OCI-M2 (cell line): ENCODE measurements at regions not wholly inside any gene's neighbourhood (a gene's known extent, or its start where the extent isn't known, plus 50 kb on each side); places are given as distances from the start of the nearest gene placed in this dataset.

Experiments
- DNase-seq: peaks from one replicate; lab custom pipeline; 2025; ENCODE audit not compliant: unreplicated experiment; lab: John Stamatoyannopoulos, UW

DNA sequence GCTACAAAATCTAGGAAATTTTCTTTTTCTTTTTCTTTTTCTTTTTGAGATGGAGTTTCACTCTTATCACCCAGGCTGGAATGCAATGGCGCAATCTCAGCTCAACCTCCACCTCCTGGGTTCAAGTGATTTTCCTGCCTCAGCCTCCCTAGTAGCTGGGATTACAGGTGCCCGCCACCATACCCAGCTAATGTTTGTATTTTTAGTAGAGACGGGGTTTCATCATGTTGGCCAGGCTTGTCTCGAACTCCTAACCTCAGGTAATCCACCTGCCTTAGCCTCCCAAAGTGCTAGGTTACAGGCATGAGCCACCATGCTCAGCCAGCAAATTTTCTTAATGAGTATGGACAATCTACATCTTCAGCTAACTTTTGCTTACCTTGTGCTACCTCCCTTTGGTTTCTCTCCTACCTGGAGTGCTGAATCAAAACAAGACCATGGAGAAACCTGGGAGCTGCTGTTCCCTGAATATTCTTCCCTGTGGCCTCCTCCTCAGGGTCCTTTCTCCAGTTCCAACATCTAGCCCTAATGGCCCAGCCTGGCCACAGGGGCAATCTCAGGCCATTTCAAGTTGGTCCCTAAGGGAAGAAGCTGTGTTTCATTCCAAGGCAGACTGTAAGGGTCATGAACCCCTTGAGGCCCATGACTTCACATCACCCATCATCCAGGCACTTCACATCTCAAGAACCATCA, 74.6 kb upstream of the EGLN3 start:
- no peak for DNase-seq

DNA sequence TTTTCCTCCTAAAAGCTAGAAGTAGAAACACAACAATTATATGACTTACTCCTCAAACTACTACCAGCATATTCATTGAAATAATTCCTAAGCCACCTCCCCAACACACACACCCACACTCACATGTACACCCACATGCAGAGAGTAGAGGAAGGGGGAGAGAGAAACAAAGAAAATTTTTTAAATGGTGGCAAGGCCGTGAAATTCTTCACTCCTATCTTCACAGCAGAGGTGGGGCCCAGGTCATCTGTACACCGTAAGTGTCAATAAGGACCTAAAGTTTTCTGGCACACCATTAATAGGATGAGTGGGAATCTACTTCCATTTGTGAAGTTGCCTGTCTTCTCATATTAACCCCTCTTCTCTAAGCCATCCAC, 73.9 kb upstream of the EGLN3 start:
- no peak for DNase-seq

DNA sequence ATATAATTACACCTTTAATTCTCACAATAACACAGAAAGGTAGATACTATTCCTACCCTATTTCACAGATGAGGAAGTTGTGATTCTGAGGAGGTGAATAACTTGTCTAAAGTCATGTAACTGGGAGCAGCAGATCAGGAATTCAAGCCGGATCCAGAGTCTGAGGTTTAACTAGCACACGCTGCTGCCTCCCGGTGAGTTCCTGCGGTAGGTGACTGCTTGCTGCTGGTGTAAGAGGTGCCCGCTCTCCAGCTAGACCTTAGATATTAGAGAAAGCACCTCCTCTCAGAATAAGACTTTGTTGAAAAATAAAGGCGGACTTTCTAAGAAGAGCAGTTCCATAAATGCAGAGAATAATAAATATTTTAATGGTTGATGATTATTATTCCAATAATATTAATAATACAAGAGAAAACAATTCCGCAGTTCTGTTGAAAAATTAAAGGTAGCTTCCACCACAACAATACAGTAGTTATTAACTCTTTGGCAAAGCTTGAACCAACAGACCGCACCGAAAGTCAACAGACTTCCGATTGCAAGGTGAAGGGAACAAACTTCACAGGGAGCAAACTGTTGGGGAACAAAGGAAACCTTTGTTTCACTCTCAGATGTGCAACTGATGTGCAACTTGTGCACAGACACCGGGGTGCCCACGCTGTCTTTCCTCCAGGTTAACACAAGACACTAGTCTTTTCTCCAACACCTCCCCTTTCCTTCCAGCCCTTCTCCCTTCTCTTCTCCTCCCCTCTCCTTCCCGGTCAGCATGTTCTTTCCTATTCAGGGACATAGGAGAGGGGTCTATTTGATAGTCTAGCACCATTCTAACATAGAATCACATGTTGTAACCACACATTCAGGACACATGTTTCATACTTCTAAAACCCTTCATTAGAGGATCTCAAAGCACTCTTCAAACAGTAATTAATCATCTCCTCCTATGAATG, 73.2 kb upstream of the EGLN3 start:
- DNase-seq, result no peak

DNA sequence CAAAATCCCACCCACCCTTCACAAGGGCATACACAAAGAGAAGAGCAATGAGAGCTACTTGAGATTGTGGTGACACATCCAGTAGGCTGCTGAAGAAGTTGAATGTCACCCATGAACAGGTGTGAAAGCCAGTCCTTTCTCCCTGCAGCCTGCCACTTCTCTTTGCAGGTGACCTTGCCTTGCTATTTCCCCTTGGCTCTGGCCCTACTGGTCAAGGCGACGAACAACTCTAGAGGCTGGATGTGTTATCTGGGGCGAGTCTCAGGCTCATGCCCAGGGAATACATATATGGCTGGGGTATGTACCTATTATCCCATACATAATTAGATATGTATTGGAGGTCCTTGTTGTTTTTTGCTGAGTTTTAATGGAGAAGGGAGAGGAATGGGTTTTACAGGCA, 70.2 kb upstream of the EGLN3 start:
- DNase-seq, result no peak

DNA sequence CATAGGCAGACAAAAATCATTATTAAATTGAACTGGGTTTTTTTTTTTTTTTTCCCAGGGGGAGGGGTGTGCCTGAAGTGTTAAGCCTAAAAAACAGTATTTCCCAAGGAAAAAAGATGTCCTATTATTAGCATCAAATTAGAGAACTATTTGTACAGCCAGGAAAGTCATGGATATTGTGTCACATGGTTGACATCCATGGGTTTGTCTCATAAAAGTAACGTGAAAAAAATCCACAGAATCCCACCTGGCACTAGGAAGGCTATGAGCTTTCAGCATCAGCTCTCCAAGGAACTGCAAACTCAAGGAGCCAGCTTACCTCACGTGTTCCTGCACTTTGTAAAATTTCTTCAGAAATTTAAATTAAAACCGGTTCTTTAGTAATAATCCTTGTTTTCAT, 69.1 kb upstream of the EGLN3 start:
- no peak for DNase-seq

DNA sequence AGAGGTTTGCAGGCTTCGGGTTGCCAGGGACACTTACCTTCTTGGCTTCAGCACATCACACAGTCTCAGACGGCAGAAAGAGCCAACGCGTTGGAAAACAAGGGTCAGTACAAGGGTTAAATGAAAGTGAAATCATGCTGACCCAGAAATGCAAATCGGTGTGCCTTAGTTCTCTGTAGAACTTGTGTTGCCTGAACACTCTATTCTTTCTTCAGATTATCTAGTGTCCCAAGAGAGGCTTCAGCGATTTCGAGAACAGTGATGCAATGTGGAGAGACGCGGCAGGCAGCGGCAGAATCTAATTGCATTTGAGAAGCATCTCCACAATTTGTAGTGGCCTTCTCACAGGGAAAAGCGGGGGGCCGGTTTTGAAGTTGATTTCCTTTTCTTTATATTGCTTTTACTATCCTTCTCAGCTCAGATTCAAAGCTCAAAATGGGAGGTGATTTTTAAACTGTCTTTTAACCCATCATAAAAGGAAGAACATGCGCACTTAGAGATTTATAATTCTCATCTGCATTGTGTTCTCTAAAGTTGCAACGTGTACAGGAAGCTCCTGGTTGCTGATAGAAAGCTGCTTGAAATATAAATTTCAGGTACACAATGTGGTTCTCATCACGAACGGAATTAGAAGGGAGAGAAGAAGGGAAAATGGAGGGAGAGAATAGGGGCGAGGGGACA, 67.8 kb upstream of the EGLN3 start:
- no peak for DNase-seq

DNA sequence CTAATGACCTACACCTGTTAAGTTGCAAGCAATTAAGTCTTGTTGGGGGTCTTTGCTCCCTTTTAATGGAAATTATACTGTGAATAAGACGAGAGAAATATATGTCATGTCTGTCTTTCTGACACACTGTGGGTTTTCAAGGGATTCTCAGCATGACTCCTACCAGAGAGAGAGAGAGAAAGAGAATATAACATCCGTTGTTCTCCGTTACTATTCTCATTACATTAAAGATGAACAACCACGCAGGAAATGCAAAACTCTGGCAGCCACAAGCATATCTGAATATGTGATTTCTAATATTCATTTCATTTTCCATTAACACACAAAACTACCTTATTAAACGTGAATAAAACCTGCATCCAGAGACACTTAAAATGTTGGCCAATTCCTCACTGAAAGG, 67.3 kb upstream of the EGLN3 start:
- DNase-seq, result no peak

DNA sequence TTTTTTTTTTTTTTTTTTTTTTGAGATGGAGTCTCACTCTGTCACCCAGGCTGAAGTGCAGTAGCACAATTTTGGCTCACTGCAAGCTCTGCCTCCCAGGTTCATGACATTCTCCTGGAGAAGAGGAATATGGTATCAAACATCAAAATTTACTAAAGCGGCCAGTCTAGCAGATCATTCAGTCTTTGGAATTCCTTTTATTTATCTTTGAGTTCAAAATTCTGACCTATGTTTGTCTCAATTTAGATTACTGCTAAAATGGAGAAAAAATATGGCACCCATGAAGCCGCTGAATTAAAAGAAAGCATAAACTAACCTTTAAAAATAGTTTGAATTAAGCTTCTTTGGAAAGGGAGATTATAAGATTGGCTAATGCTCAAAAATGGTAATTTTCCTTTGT, 64.5 kb upstream of the EGLN3 start:
- DNase-seq, result no peak

DNA sequence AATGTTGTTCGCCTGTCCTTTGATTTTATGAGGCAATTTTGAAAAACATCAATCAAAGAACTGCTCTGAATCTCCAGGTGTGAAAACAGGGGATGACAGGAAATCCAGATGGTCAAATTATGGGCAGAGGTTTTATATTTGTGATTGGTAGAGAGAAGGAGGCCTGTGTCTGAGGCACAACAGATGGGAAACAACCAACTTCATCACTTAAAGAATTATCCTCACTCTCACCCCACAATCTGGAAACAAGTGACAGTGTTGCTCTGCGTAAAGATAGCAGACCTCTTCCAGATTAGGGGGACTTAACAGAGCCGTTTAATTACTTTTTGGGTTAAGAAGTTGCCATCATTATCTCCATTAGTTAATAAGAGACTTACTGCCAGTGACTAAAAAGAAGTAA, 64.1 kb upstream of the EGLN3 start:
- no peak for DNase-seq

DNA sequence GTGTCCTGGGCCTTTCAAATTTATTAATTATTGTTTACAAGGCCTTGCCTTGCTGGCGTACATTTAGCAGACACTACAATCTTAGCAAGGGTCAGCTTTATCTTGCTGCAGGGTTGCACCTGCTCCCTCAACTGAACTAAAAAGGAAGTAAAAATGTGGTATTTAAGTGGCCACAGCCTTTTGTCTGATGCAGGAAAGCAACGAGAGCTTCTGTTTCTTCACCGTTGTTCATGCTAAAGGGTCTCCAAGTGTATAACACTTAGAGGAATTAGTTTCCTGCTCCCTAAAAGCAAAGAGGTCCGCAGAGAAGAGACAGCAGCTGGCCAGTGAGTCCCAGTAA, 62.8 kb upstream of the EGLN3 start:
- no peak for DNase-seq

DNA sequence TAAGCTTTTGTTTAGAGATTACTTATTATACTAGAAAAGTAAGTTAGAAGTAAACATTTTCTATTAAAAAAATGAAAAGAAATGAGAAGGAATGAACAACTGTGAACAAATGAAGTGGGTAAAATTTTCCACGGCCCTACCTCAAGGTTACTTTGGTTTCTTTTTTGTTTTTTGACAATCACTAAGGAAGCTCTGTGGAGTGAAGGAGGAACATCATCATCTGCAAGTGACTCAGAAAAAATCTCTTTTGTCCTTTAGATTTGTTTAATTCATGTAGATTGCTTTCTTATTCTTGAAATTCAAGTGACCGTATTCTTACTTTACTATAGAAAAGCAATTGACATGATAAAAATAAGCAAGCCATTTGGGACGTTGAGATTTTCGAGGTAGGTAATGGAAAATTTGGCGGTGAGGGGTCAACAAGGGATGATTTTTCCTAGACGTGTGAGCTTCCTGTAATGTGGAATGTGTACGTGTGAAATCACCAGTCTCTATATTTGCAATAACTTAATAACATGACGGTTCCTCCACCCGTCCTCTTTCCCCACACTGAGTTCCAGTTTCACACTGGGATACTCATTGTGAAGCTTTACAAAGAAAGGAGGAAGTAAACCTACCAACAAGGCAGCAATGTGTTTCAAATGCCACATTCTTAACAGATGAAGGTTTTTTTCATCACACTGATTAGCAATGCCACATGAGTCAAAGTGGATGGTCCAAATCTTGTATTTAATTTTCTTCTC, 62.3 kb upstream of the EGLN3 start:
- no peak for DNase-seq

DNA sequence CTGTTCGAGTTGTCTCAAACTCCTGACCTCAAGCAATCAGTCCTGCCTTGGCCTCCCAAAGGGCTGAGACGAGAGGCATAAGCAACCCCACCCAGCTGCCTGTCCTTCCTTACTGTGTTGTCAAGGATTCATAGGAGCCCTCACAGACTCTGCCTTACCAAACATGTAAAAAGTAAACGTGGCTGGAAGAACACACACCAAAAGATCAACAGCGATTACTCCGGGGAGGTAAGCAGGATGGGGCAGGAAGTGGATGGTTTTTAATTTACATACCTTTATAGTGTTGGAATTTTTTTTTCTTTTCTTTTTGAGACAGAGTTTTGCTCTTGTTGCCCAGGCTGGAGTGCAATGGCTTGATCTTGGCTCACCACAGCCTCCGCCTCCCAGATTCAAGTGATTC, 61.5 kb upstream of the EGLN3 start:
- DNase-seq, result no peak

DNA sequence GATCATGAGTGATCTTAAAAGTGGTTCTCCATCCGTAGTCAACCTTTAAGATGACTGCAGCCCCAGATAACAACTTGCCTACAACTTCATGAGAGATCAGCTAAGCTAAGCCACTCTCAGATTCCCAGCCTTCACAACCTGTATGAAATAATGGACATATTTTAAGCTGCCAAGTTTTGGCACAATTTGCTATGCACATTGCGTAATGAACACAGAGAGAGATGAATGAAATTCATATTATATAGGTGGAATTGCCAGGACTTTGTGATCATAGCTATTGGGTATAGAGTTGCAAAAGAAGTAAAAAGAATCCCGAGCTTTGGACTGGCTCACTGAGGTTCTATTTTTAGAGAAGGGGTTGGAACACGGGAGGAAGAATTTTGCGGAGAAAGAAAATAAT, 59.1 kb upstream of the EGLN3 start:
- DNase-seq, result no peak

DNA sequence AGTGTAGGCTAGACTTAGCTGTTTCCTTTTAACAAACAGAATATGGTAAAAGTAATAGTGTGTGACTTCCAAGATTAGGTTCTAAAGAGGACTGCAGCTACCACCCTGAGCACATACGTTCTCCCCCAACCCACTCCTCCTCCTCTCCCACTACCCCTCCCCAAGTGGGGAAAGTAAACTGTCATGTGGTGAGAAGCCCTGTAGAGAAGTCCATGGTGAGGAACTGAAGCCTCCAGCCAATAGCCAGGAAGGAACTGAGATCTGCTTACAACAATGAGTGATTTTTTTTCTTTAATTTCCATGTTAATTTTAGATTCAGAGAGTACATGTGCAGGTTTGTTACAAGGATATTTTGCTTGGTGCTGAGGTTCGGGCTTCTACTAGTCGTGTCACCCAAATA, 57.0 kb upstream of the EGLN3 start:
- no peak for DNase-seq

DNA sequence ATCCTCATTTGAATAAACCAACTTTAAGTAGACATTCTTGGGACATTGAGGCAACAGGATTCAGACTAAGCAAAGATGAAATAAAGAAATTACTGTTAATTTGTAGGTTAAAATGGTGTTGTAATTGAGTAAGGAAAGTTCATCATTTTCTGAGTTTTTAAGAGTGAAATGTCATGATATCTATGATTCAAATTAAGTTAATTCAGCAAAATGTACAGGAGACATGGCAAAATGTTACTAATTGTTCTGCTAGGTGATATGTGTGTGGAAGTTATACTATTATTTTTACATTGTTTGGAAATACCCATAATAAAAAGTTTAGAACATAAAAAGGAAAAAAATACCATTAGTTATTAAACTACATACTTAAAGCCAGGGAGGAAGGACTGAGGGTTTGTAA, 55.0 kb upstream of the EGLN3 start:
- no peak for DNase-seq

DNA sequence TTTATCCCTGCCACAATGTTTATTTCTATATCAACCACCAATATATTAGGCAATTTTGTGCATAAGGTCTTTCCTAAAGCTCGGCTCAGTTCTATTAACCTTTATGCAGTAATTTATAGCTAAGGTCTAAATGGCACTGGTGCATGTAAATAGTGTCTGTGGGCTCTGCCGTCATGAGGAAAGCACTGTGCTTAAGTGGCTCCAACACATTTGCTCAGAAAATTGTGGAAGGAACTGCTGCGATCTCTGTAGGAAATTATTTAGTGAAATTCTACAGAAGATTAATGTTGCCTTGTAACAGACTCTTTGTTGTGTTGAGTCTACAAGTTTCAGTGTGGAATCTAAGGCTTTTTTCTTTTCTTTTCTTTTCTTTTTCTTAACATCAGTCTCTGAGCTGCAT, 54.0 kb upstream of the EGLN3 start:
- no peak for DNase-seq

DNA sequence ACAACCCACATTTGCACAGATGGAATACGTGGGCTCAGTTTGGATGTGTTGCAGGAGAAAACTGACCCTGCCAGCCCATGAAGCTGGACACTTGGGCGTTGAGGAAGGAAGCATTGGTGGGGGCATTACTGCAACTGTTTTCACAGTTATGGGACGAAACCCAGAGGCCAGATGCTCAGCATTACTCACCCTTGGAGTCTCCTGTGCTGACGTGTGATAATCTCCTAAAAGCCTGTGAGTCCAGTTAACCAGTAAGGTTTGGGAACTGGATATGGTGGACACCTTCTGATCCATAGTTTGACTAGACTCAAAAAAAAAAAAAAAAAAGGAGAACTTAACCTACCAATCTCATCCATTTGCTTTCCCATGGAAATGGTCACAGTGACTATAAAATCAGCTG, 52.8 kb upstream of the EGLN3 start:
- no peak for DNase-seq

DNA sequence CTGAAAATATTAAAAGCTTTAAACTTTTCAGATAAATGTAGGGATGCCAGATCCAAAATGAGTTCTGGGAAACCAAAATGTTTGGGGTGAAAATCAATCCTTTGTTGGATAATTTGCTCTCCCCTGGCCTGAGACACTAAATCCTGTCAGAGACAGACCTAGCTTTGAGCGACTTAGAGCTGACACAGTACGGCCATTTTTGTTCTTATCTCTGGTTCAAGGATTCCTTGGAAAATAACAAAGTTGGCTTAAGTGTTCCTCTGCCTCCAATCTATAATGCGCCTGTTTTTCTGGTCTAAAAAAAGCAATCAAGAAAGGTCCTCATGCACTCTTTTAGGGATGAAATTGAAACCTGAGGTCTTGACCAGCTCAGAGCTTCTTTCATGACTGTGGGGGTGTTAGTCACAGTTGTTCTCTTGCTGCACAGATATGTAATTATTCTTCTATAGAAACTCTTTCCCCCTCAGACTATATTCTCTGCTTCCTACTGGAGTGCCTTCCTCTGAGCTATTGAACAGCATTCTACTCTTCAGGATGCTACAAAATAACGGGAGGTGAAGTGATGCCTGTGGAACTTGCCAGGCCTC, 52.3 kb upstream of the EGLN3 start:
- no peak for DNase-seq
